Spleen (tissue), 7 donors: ENCODE measurements at regions not wholly inside any gene's neighbourhood (a gene's known extent, or its start where the extent isn't known, plus 50 kb on each side); places are given as distances from the start of the nearest gene placed in this dataset.

Source experiments
- CTCF ChIP-seq, 11 experiments: fragments of 200-600 bp in 7 of 11; fragments of 450-650 bp in 4 of 11; sonication (generic) in 4 of 11; IDR thresholded peaks in 8 of 11; conservative IDR thresholded peaks in 3 of 11; 1 replicate in 7 of 11; 2 replicates in 4 of 11; pipeline versions ENCODE4 v1.4.0 to v1.8.0; 2016 to 2021; ENCODE audit warnings: antibody characterized with exemption in 11 of 11, inconsistent platforms in 4 of 11, mild to moderate bottlenecking in 1 of 11
- POLR2A ChIP-seq, 3 donors: fragments of 450-650 bp; IDR thresholded peaks; one replicate each; pipeline ENCODE4 v1.5.1; 2017; ENCODE audit warnings: antibody characterized with exemption in 3 of 3, mild to moderate bottlenecking in 1 of 3
- POLR2AphosphoS5 ChIP-seq, 3 donors: sonication (generic); formaldehyde crosslinking; IDR thresholded peaks; one replicate each; pipeline ENCODE4 v1.5.1; 2017; ENCODE audit warnings: antibody characterized with exemption in 3 of 3
- donor health status: DM: no; HTN: no; CAD: no; lungs with moderate emphysema.
- donor health status: DM: no; HTN: no; CAD: no.
- donor health status: DM: no; HTN: no; CAD: no.

GRCh38 chr2:14313341-14313740 lies 319.2 kb upstream of the LRATD1 start:
- no peak for TF ChIP-seq POLR2A (IDR thresholded peaks at IDR 0.05)
- TF ChIP-seq CTCF (IDR thresholded peaks at IDR 0.05 in 8 of 11, conservative IDR thresholded peaks at IDR 0.05 in 3 of 11), result no peak
- no peak for TF ChIP-seq POLR2AphosphoS5 (IDR thresholded peaks at IDR 0.05)
